Vagina (tissue), 2 donors: ENCODE measurements at regions not wholly inside any gene's neighbourhood (a gene's known extent, or its start where the extent isn't known, plus 50 kb on each side); places are given as distances from the start of the nearest gene placed in this dataset. TPM values are rescaled to one million over a fixed set of nuclear protein-coding genes. Genes with fewer than 3 reads are reported as not detected.
"Not testable (repeated sequence)": the region's sequence is repeated elsewhere in the genome, so short reads cannot be mapped to it uniquely, and the experiment has no call there.

Experiments used
- DNase-seq, 2 donors: peaks; one replicate each; pipeline ENCODE4 v3.0.0-alpha.2; 2017; ENCODE audit errors: extremely low spot score in 2 of 2
- H3K27ac ChIP-seq: fragments of 200-600 bp; sonication (generic); one replicate; pipeline ENCODE4 v1.5.1; 2019
- H3K27me3 ChIP-seq: fragments of 200-600 bp; sonication (generic); one replicate; pipeline ENCODE4 v1.5.1; 2019
- H3K36me3 ChIP-seq, 2 donors: fragments of 200-600 bp; sonication (generic); one replicate each; pipeline ENCODE4 v1.5.1; 2017 to 2019
- H3K4me1 ChIP-seq: fragments of 200-600 bp; sonication (generic); one replicate; pipeline ENCODE4 v1.5.1; 2019
- H3K4me3 ChIP-seq, 2 donors: fragments of 200-600 bp; sonication (generic); 1 replicate in 1 of 2; 2 replicates in 1 of 2; pipeline ENCODE4 v1.5.1; 2016 to 2019
- H3K9me3 ChIP-seq: fragments of 200-600 bp; sonication (generic); one replicate; pipeline ENCODE4 v1.5.1; 2019
- CTCF ChIP-seq, 3 experiments: fragments of 450-650 bp in 2 of 3; fragments of 200-600 bp in 1 of 3; sonication (generic) in 1 of 3; IDR thresholded peaks; one replicate each; pipeline ENCODE4 v1.5.1; 2017 to 2019; ENCODE audit warnings: antibody characterized with exemption in 3 of 3, mild to moderate bottlenecking in 2 of 3, moderate library complexity in 2 of 3
- POLR2A ChIP-seq, 2 donors: fragments of 450-650 bp; IDR thresholded peaks; one replicate each; pipeline ENCODE4 v1.6.1; 2017; ENCODE audit warnings: antibody characterized with exemption in 2 of 2, mild to moderate bottlenecking in 2 of 2, moderate library complexity in 2 of 2
- POLR2AphosphoS5 ChIP-seq, 2 donors: sonication (generic); formaldehyde crosslinking; IDR thresholded peaks; one replicate each; pipeline ENCODE4 v1.9.0; 2017; ENCODE audit warnings: antibody characterized with exemption in 2 of 2, mild to moderate bottlenecking in 2 of 2, low read depth in 1 of 2; ENCODE audit not compliant: insufficient read depth in 1 of 2
- intact Hi-C: fragments of 100-400 bp; cut with DNase I; formaldehyde crosslinking; loops from one replicate; pipeline ENCODE4 v1.15.1; 2023
- small RNA-seq: library from RNA; depleted of rRNA; stranded (forward); fragments of <200 nt; gene quantifications from one replicate; pipeline ENCODE3, GENCODE V24; 2016

GRCh38 chr20:8997701-8998117 lies 71.2 kb upstream of the PLCB4 start:
- H3K36me3 ChIP-seq = no peaks in the 10 kb centered on the region
- TF ChIP-seq CTCF (IDR thresholded peaks at IDR 0.05) = no peak
- no peaks in the 10 kb centered on the region for H3K9me3 ChIP-seq
- no peak for DNase-seq
- no peaks in the 10 kb centered on the region for H3K27me3 ChIP-seq
- H3K4me1 ChIP-seq = no peaks in the 10 kb centered on the region
- H3K27ac ChIP-seq = no peak overlapping the region
- no peak overlapping the region for H3K4me3 ChIP-seq
- intact Hi-C loops = no loop called here

- TF ChIP-seq POLR2AphosphoS5 (IDR thresholded peaks at IDR 0.05; ENCODE audit: insufficient read depth in 1 of 2, low read depth in 1 of 2) (no peak), CTCF (IDR thresholded peaks at IDR 0.05) (no peak), POLR2A (IDR thresholded peaks at IDR 0.05) (no peak)
- DNase-seq = no peak
- Histone ChIP-seq H3K36me3 (no peaks in the 10 kb centered on the region), H3K4me3 (no peak overlapping the region), H3K27ac (no peak overlapping the region), H3K9me3 (no peaks in the 10 kb centered on the region), H3K4me1 (no peaks in the 10 kb centered on the region), H3K27me3 (no peaks in the 10 kb centered on the region)
- intact Hi-C loops = no loop called here
These were observed 57.8 kb upstream of the PLCB4 start for GRCh38 chr20:9011121-9011520.

DNA sequence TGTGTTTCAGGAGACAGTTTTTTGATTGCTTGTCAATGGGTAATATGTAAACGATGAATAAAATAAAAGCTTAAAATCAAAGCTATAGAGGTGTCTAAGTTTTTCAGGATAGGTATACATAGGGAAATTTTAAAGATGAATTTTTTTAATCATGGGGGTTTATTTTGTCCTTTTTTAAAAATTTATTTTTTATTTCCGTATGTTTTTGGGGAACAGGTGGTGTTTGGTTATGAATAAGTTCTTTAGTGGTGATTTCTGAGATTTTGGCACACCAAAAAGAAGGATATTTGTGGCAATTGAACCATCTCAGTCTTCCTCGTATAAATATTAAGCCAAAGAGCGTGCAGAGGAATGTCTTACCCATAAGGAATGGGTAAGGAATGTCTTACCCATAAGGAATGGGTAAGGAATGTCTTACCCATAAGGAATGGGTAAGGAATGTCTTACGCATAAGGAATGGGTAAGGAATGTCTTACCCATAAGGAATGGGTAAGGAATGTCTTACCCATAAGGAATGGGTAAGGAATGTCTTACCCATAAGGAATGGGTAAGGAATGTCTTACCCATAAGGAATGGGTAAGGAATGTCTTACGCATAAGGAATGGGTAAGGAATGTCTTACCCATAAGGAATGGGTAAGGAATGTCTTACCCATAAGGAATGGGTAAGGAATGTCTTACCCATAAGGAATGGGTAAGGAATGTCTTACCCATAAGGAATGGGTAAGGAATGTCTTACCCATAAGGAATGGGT lies 53.5 kb upstream of the PLCB4 start:
- H3K27me3 ChIP-seq, H3K4me3 ChIP-seq, H3K4me1 ChIP-seq, intact Hi-C loops, H3K36me3 ChIP-seq, H3K27ac ChIP-seq, DNase-seq, H3K9me3 ChIP-seq: not testable (repeated sequence)

GRCh38 chr20:9015984-9016324 lies 52.9 kb upstream of the PLCB4 start:
- no peak for TF ChIP-seq POLR2AphosphoS5 (IDR thresholded peaks at IDR 0.05; ENCODE audit: insufficient read depth in 1 of 2, low read depth in 1 of 2)
- no peak for TF ChIP-seq CTCF (IDR thresholded peaks at IDR 0.05)
- TF ChIP-seq POLR2A (IDR thresholded peaks at IDR 0.05) = no peak
- H3K27me3 ChIP-seq = no peaks in the 10 kb centered on the region
- H3K4me1 ChIP-seq = no peaks in the 10 kb centered on the region
- H3K27ac ChIP-seq = no peak overlapping the region
- H3K4me3 ChIP-seq = no peak overlapping the region
- H3K9me3 ChIP-seq = no peaks in the 10 kb centered on the region
- H3K36me3 ChIP-seq = no peaks in the 10 kb centered on the region
- intact Hi-C loops = no loop called here
- no peak for DNase-seq

GRCh38 chr20:9018346-9018745 lies 50.5 kb upstream of the PLCB4 start:
- intact Hi-C loops = no loop called here
- TF ChIP-seq POLR2AphosphoS5 (IDR thresholded peaks at IDR 0.05; ENCODE audit: insufficient read depth in 1 of 2, low read depth in 1 of 2) (no peak), CTCF (IDR thresholded peaks at IDR 0.05) (no peak), POLR2A (IDR thresholded peaks at IDR 0.05) (no peak)
- no peaks in the 10 kb centered on the region for H3K27me3 ChIP-seq
- H3K9me3 ChIP-seq = no peaks in the 10 kb centered on the region
- no peak overlapping the region for H3K4me3 ChIP-seq
- H3K36me3 ChIP-seq = no peaks in the 10 kb centered on the region
- no peaks in the 10 kb centered on the region for H3K4me1 ChIP-seq
- DNase-seq = no peak
- H3K27ac ChIP-seq = no peak overlapping the region

Small RNA genes lying in the stretch of these regions (small RNA-seq; reads per million reads assigned to genes)
- not detected for gene RF00017
